HG03432 (cell line): ENCODE measurements at regions not wholly inside any gene's neighbourhood (a gene's known extent, or its start where the extent isn't known, plus 50 kb on each side); places are given as distances from the start of the nearest gene placed in this dataset.
"Not testable (repeated sequence)": the region's sequence is repeated elsewhere in the genome, so short reads cannot be mapped to it uniquely, and the experiment has no call there.

Experiments used
- ATAC-seq: cut with Tn5 transposase; IDR thresholded peaks from one replicate; pipeline ENCODE4 v1.9.1; 2021; ENCODE audit warnings: mild to moderate bottlenecking, moderate library complexity; ENCODE audit not compliant: unreplicated experiment

DNA sequence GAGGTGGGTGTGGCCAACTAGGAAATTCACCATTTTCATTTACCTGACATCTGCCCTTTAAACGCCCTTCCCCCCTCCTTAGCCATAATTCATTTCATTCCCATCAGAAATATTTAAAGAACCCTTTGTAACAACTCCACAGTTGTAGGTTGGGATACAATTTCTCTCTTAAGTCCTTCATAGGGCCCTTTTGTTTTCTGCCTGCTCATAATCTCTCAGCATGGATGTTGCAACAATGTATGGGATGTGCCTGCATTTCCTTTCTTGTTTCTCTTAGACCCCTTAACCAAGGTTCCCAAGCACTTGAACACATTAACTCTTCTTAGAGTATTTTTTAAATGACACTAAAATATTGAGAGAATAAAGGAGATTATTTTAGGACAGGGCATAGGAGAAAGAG is 51.7 kb upstream of the MYO10 start:
- ATAC-seq: no peak

DNA sequence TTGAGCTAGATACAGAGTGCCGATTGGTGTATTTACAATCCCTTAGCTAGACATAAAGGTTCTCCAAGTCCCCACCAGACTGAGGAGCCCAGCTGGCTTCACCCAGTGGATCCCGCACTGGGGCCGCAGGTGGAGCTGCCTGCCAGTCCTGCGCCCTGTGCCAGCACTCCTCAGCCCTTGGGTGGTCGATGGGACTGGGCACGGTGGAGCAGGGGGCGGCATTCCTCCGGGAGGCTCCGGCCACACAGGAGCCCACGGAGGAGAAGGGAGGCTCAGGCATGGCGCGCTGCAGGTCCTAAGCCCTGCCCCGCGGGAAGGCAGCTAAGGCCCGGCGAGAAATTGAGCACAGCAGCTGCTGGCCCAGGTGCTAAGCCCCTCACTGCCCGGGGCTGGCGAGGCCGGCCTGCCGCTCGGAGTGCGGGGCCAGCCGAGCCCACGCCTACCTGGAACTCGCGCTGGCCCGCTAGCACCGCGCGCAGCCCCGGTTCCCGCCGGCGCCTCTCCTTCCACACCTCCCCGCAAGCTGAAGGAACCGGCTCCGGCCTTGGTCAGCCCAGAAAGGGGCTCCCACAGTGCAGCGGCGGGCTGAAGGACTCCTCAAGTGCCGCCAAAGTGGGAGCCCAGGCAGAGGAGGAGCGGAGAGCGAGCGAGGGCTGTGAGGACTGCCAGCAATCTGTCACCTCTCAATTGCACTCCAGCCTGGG is 54.9 kb upstream of the MYO10 start:
- not testable (repeated sequence) for ATAC-seq

DNA sequence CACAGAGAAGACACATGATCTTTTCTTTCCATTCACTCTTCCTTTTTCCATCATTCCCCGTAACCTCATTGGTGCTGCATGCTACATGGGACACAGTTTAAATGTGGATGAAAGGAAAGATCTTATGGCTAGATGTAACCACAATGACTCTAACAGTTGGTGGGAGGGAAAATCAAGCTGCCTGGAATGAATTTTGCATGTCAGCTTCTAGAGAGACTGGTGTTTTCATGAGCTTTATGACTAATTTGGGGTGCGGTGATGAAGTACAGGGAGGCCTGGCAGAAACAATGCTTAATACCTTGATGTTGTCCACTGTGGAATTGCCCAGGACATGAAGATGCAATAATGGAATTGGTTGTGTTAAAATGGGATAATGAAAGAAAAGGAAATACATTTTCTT is 55.9 kb upstream of the MYO10 start:
- ATAC-seq: peak; percentile 14

DNA sequence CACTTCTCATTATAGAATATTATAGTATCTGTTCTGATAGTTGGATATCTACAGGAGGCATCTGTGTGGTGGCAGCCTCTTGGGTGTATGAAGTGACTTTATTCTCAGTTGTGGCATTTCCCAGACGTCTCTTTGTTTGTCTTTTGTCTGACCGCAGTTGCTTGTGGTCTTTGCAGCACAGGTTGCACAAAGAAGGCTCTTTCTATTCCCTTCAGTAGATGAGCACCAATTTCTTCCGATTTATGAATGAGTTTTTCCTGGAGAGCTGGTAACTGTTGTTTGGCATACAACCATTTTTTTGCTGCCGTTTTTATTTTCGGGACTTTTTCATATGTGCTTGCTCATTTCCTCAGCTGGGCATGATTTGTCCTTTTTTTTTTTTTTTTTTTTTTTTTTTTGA is 56.4 kb upstream of the MYO10 start:
- peak; percentile 69 for ATAC-seq

DNA sequence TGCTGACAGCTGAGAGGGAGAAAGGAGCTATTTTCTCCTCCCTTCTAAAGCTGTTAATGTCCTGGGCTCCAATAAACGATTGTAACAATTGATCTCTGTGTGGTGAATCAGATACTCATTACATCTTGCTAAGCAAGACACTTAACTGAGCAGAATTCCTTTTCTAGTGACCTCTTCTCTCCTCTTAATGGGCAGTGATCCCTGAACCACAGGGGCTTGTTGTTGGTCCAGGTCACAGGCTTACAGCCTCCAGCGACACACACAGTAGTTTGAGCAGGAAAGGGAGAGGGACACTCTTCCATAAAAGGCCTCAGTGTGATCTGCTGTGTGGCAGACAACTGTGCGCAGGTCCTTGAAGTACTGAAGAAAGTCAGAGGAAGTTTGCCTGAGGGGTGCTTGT is 58.5 kb upstream of the MYO10 start:
- ATAC-seq: no peak

DNA sequence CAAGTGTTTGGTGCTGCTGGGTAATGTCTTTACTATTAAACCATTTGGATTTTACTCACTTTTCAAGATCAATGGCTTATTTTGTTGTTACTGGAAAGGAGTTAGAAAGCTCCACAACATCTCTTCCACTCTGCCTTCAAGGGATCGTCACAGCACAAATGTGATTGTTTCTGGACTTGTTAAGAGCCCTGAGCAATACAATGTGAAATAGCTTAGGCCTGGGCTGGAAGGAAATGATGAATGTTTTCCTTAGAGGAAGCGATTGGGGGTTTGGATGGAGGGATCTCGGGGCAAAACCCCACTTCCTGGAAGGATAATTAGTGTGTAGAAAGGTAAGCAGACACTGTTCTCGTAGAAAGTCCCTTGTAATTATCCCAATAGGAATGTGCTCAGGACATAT is 59.3 kb upstream of the MYO10 start:
- no peak for ATAC-seq

DNA sequence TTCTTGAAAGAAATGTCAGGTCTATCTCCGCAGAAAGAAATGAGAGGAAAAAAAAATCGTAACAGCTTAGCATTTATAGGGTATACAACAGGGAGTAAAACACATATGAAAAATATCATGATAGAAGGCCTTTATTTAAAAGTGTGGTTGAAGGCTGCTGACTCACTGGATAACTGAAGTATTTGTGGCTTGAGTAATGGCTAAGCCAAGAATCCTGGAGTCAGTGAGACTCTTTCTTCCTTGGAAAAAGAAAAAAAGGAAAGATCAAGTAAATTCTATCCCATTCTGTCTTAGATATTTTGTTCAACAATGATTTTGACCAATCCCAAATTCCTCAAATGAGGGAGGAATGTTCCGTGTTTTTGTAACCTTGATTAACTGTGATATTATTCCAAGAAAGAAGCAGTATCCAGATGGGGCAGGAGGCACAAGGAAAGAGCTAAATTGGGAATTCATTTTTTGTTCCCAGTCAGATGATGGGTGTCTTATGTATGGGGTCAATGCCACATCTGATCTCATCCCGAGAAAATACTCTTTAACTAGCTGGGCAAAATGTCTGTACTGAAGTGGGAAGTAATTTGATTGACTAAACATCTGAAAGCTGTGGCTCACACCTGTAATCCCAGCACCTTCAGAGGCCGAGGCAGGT is 64.3 kb upstream of the MYO10 start:
- ATAC-seq: no peak

DNA sequence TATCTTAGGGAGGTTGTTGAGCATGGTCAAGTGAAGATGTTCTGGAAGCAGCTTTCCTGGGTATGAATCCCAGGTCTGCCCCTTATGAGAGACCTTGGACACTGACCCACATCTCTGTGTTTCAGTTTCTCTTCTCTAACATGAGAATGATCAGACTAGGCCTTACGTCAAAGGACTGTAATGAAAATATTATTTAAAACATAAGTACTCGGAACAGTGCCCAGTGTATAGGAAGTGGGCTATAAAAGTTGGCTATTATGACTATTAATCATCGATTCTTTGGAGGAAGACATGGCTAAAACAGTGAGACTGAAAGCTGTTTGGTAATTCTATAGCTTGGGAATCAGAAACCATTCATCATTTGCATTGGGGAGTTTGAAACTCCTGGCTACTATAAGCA is 65.3 kb upstream of the MYO10 start:
- no peak for ATAC-seq

DNA sequence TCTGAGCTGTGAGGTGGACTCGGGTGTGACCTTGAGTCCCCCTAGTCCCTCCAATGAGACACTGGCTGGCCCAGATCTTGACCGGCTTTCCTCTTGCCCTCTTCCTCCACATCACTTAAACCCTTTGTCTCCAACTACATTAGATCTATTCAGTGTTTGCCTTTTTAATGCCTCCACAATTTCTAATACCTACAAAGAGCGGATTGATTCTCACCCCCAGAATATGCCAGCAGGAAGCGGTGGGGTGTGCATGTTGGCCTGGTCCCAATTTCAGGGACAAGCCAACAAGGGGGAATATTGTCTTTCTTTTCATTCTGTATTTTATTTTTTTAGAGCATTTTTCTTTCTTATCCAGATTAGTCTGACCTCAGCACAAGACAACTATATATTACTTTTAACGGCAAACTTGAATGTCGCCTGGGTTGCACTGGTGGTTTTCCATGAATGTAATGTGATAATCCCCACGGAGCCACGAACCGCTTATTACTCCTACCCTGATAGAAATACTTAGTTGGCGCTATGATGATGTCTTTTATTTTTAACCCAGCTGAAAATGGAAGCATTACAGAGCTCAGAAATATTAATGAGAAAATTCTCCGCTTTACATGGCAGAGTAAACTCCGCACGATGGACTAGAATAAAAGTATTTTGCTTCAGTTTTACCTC is 68.5 kb upstream of the MYO10 start:
- no peak for ATAC-seq

DNA sequence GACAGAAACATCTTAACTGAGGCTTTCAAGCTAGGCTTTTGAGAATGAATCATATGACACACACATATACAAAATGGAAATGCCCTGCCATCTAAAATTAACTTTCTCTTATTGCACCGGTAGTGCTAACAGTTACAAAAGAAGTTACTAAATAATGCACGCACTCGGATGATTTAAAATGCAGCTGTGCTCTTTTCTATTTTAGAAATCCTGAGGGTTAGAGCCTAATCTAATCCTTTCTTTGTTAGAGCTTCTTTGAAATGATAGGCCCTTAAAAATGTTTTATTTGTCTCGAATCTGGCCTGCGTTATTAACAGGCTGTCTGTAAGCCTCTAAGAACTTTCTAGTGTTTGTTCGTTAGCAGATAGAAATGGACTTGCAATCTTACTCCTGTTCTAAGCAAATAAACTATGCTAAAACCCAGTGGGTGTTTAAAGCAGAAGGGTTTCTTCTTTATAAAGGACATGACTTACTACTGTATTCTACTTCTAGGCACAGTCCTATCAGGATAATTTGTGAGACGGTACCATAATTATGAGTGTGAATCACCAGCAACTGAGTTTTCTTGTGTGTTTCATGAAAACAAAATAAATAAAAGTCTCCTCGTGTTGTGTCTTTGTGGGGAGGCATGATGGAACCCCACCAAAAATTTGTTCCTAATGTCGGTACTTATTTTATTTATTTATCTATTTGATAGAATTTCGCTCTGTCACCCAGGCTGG is 69.2 kb upstream of the MYO10 start:
- no peak for ATAC-seq

DNA sequence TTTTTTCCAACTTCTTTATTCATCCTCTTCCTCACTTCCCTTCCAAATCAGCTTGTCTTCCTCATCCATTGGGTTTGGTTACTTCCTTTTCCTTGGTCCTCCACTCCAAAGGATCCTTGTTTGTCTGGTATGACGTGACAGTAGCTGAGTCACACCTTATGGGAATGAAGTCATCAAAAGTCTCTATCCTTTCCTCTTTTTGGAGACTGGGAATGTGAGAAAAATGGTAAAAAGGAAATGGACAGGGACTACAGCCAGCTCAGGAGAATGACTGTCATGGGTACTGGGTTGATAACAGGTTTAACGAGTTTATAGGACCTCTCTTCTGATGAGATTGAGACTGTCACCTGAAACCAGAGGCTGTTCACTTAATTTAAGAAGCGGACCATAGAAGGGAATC is 76.2 kb upstream of the MYO10 start:
- no peak for ATAC-seq

DNA sequence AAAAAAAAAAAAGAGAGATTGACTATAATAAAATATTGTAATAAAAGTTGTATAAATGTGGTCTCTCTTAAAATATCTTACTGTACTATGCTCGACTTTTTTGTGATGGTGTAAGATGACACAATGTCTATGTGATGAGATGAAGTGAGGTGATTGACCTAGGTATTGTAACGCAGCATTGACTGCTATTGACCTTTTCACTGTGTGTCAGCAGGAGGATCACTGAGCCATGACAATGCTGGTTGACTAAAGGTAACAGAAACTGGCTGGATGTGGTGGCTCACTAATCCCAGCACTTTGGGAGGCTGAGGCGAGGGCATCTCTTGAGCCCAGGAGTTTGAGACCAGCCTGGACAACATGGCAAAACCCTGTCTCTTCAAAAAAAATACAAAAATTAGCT is 78.6 kb upstream of the MYO10 start:
- ATAC-seq: no peak

DNA sequence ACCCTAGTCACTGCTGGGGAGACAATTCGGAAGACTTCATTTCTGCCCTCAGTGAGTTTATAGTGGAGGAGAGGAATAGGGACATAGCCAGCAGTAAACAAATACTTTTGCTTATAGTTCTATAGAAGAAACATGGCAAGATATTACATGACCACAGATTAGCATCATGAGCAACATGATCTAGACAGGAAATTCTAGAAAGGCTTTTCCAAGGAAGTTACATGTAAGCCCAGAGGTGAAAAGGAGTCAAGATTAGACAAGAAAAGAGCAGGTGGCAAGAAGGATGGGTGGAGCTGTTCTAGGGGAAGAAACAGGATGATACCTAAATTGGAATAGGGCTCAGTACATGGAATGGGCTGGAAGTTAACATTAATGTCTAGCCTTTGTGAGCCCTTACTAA is 82.8 kb upstream of the MYO10 start:
- no peak for ATAC-seq

DNA sequence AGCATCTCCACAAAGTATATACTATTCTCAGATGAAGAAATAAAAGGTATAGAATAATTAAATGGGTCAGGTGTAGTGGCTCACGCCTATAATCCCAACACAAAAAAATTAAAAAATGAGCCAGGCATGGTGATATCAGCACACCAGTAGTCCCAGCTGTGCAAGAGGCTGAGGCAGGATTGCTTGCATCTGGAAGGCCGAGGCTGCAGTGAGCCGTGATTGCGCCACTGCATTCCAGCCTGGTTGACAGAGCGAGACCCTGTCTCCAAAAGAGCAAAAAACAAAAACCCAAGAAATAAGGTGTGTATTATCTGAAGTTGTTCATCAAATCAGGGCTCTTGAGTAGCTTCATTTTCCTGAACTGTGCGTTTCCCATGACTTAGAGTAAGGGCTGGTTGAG is 83.2 kb upstream of the MYO10 start:
- no peak for ATAC-seq

DNA sequence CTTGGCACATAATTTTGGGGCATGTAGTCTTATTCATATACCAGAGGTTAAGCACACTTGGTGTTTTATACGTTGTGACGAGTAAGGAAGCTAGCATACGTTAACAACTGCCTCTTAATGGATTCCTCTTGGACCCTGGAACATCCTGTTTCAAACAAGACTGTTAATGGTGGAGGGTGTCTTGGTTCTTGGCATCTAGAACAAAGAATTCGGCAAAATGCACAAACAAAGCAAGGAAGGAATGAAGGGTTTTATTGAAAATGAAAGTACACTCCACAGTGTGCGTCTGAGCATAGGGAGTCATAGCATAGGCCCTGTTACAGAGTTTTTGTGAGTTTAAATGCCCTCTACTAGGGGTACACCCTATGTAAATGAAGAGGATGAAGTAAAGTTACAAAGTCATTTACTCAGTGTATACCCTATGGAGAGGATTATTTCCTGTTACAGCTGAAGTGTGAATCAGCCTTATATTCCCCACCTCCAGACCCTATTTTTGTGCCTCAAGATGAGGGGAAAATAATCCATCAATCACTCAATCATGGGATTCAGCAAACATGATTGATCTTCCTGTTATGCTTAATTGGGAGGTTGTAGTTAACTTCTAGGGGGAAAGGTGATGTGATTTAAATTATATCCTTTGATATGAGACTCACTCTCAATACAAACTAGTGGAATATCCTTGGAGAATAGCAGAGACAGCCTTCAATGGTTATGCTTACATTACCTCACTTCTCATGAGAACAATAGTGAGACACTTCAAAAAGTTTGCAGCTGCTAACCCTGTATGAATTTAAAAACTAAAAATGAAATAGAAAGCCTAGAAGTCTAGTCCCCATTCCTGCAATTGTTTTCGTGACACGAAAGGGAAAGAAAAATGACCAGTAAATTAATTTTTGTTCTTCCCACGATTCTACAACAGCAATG is 84.9 kb upstream of the MYO10 start:
- ATAC-seq: no peak

DNA sequence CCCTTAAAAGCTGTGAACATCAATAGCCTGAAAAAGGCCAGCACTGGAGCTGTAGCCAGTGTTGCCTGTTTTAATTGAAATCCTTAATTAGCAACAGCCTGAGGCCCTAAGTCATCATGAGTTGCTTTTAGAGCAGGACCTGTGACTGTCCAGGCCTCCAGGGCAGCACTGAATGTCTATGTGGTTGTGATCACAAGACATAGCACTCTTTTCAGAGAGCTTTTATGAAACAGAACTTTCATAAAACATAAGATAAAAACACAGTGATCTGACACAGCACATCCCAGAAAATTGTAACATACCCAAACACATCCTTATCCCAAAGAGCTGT is 85.5 kb upstream of the MYO10 start:
- ATAC-seq: no peak

DNA sequence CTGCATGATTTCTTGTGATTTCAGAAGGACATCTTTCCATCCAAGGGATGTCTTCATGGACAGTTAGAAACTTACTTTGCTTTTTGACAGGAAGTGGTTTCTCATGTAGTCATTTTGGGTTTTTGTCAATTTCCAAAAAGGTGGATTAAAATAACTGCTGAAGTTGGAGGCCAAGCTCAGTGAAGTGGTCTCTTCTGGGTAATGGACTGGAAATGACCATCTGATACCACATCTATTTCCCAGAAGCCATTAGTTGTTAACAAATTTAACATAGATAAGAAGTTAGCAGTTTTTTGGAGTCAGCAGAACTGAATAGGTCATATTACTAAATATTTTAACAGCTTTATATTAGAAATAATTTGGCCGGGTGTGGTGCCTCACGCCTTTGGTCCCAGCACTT is 86.2 kb upstream of the MYO10 start:
- ATAC-seq: no peak

DNA sequence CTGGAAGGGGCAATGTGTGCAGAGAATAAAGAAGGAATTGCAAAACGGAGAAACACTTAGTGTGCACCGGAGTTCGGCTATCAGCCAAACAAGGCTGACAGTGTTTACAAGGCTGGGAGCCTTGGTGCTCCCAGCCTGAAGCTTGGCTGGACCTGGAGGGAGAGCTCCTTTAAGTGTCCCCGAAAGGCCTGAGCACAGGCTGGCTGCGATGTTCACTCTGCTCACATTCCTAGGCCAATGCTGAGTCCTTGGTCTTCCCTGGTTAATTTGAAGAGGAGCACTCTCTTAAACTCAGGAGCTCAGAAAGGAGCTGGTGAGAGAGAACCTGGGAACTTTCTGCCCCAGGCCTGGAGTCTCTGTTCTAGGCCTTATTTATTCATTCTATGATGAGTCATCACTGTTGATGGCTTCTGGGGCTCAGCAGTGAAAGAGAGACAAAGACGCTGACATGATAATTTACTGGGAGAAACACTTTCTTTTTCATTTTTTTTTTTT is 88.6 kb upstream of the MYO10 start:
- ATAC-seq: no peak

DNA sequence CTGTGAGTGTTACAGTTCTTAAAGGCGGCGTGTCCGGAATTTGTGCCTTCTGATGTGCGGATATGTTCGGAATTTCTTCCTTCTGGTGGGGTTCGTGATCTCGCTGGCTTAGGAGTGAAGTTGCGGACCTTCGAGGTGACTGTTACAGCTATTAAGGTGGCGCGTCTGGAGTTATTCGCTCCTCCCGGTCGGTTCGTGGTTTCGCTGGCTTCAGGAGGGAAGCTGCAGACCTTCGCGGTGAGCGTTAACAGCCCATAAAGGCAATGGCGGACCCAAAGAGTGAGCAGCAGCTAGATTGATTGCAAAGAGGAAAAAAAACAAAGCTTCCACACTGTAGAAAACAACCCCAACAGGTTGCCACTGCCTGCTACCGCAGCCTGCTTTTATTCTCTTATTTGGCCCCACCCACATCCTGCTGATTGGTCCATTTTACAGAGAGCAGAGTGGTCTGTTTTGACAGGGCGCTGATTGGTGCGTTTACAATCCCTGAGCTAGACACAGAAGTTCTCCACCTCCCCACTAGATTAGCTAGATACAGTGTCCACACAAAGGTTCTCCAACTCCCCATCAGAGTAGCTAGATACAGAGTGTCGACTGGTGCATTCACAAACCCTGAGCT is 95.7 kb upstream of the MYO10 start:
- not testable (repeated sequence) for ATAC-seq

DNA sequence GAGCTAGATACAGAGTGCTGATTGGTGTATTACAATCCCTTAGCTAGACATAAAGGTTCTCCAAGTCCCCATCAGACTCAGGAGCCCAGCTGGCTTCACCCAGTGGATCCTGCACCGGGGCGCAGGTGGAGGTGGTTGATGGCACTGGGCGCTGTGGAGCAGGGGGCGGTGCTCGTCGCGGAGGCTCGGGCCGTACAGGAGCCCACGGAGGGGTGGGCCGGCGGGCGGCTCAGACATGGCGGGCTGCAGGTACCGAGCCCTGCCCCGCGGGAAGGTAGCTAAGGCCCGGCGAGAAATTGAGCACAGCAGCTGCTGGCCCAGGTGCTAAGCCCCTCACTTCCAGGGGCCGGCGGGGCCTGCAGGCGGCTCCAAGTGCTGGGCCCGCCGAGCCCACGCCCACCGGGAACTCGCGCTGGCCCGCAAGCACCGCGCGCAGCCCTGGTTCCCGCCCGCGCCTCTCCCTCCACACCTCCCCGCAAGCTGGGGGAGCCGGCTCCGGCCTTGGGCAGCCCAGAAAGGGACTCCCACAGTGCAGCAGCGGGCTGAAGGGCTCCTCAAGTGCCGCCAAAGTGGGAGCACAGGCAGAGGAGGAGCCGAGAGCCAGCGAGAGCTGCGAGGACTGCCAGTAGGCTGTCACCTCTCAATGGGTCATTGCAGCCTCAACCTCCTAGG is 96.4 kb upstream of the MYO10 start:
- not testable (repeated sequence) for ATAC-seq
